HG03460 (cell line): ENCODE measurements at regions not wholly inside any gene's neighbourhood (a gene's known extent, or its start where the extent isn't known, plus 50 kb on each side); places are given as distances from the start of the nearest gene placed in this dataset.
A peak's percentile ranks its signal among the peaks of the same experiment; 100 is the strongest.

Experiments used
- ATAC-seq: cut with Tn5 transposase; IDR thresholded peaks from one replicate; pipeline ENCODE4 v1.9.1; 2021; ENCODE audit not compliant: unreplicated experiment

- ATAC-seq = no peak
Observed at GRCh38 chr1:221150996-221151395, 271.8 kb downstream of the HLX start.

GRCh38 chr1:221154932-221155331 is 275.7 kb downstream of the HLX start:
- ATAC-seq = no peak

DNA sequence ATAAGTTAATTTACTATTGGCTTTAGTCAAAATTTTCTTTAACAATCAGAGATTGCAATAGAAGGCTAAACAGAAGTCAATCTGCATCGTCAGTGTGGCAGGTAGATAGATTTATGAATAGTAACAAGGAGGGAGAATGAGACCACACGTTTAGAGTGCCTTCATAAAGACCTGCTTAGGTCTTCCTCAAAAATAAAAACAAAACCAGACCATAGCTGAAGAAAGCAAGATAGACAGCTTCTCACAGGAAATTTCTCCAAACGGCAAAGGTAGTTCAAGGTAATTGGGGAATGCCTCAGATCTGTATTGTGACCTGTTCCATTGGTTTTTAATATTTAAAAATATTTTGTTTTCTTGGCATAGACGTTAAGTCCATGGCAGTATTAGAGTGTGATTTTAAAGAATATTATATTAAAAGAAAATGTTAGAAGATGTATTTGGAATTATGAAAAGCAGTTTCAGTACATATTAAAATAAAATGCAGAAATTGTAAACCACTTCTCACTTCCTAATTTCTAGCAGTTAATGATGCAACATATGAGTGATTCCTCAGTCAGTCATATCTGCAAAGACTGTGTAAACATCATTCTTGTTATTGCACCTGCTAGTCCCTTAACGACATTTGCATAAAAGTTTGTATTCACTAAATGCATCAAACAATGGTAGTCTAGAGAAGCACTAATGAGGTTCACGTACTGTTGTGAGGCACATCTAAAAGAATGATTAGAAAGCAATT is 278.0 kb downstream of the HLX start:
- ATAC-seq = peak; percentile 65

- ATAC-seq = no peak
Observed at GRCh38 chr1:221159608-221160007, 280.4 kb downstream of the HLX start.

DNA sequence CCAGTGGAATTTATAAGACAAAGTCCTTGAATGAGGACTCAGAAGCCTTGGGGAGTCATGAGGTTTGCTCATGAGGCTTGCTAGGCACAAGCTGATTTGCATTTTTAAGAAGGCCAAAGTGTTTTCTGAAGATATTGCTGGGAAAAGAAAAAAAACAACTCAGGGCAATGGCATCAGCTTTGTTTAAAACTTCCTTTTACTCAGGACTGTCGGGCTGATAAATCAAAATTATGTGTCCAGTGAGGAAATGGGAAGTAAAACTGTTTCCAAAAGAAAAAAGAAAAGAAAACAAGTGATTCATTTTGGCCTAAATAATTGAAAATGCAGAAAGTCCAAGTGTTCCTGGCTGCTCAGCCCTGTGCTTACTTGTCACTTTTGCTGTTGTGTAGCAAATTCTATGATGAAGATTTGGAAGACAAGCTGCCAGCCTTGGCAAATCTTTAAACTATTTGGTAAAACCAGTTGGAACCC is 282.4 kb downstream of the HLX start:
- no peak for ATAC-seq

DNA sequence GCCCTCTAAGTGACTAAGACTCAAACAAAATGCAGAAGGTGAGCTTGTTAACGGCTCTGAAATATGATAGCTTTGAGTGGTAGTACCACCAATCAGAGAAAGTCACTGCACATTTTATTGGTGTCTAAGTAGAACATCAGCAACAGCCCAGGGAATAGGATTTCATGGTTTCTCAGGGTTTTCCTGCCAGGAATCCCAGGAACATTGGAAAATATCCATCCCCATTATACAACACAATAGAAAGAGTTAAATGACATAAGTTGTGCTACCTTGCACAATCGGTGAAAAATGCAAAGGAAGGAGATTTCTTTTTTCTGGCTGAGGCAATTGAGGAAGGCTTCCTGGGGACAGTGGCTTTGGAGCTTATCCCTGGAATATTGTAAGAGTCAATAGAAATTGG is 283.1 kb downstream of the HLX start:
- ATAC-seq = no peak

- no peak for ATAC-seq
Observed at GRCh38 chr1:221162939-221163338, 283.7 kb downstream of the HLX start.

DNA sequence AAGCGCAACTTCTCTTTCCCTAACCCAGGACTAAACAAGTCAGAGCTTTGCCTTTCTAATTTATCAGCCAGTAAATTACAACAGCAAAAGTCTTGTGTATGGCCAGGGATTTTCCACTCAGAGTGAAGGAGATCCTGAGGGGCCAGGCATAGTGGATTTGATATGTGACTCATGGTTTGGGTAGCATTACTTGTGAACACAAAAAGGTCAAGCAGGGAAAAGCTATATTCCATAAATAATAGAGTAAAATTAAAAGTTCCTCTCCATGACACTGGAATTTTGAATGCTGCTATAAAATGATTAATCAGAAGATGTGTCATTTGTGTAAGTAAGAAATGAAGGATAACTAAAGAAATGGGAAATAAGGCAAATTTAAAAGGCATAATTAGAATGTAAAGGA is 284.8 kb downstream of the HLX start:
- no peak for ATAC-seq

DNA sequence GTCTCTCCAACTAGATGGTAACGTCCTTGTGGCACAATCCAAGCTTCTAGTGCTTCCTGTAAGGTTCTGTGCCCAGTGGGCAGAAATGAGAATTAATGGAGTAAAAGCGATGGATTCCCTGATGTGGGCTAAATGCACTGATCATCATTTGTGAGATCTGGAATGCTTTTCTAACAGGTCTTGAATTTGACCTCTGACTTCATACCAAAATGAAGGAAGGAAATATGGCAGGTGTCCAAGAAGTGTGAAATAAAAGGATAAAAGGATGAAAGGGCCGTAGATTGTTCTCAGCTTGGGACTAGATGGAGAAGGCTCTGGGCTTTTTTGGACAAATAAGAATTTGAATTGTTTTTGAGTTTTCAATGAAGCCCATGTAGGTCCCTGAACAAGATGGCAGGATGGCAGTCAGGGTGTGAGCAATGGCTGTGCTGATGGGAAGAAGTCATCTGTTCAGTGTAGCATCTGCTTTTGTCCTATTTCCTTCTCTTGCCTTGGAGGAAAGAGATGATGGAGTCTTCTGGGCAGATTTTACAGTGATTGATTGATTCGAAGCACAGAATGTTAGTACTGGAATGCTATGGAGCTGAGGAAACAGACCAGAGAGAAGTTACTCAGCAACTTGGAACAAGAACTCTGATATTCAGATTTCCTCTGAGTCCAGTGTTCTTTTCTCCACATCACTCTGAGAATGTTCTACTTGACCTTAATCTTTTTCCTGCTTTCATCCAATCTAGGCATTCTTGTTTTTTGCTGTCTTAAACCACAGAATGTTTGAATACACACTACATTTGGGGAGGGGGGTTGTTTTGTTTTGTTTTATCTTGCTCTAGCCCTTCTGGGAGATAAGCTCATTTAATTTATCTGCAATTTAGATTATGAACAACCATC is 286.0 kb downstream of the HLX start:
- no peak for ATAC-seq

- ATAC-seq = no peak
Observed at GRCh38 chr1:221165839-221166500, 286.7 kb downstream of the HLX start.

GRCh38 chr1:221166559-221167318 is 287.5 kb downstream of the HLX start:
- peak; percentile 82 for ATAC-seq

GRCh38 chr1:221169447-221169889 is 290.2 kb downstream of the HLX start:
- no peak for ATAC-seq

DNA sequence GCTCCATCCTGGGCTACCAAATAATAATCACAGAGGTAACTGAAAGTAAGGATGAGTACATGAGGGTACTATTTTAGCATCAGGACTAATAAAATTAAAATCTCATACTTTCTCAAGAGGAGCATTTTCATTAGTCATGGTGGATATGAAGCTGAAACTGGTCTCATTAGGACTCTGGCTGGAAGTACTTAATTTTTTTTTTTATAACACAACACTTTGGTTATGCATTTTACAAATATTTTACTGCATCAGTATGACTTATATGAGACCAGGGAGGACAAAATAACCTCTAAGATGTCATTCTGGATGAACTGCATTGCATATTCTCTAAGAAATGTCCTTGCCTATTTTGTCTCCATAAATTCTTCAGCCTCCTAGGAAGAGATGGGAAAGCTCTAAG is 290.9 kb downstream of the HLX start:
- no peak for ATAC-seq

DNA sequence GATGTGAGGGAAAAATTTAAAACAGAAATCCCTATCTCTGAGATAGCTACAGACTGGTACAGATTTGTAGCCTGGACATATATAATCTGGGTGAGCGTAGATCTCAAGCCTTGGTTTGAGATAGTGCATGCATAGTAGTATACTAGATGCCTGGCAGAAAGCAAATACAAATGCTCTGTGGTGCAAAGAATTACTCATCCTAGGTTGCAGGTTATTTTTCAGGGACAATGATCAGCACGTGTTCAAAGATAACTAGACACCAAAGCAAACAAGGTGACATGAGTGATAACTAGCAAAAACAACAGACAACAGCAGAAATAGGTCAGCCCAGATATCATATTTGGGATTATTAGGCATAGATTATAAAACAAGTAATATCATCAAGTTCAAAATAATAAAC is 292.5 kb downstream of the HLX start:
- no peak for ATAC-seq

- ATAC-seq = no peak
Observed at GRCh38 chr1:221172841-221173240, 293.6 kb downstream of the HLX start.

- ATAC-seq = no peak
Observed at GRCh38 chr1:221174330-221174993, 295.2 kb downstream of the HLX start.

- no peak for ATAC-seq
Observed at GRCh38 chr1:221175249-221175648, 296.0 kb downstream of the HLX start.

DNA sequence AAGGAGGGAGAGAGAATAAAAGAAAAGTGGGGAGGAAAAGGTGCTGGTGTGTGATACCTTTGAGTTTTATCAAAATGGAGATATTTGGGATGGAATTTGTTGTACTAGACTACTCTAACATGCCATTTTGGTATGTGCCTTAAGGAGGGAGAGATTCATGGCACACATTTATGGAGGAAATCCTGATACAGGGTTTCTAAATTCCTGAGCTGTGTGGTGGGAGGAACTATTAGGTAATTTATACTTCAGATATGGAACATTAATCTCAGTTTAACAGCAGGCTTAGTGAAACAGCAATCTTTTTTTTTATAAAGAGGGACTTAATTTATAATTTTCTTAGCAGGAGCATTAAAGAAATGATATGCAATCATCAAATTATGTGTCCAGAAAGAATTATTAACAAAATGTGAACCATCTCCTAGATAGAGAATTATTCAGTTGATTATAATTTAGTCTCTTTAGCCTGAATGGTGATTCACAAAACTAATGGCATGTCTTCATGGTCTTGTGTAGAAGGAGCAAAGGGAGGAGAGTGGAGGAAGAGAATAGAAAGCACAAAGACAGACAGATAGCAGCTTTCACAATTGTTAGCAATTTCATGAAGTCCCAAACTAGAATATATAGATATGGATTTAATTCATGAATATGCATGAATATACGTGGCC is 301.6 kb downstream of the HLX start:
- ATAC-seq = no peak

GRCh38 chr1:221182791-221183533 is 303.7 kb downstream of the HLX start:
- ATAC-seq = no peak
